A549 (cell line): ENCODE measurements at regions not wholly inside any gene's neighbourhood (a gene's known extent, or its start where the extent isn't known, plus 50 kb on each side); places are given as distances from the start of the nearest gene placed in this dataset.

ENCODE experiments used
- ATAC-seq, 2 experiments: fragments of 200-7000 bp in 1 of 2; fragments of >200 bp in 1 of 2; cut with Nextera tagmentation in 1 of 2; cut with Tn5 transposase in 1 of 2; 3 replicates each; pipeline versions ENCODE4 v1.8.0 to v1.9.1; 2018 to 2020; ENCODE audit warnings: mild to moderate bottlenecking in 1 of 2, moderate library complexity in 1 of 2
- CTCF ChIA-PET: fragments of 300-600 bp; sonication (Branson Sonifier 250); formaldehyde crosslinking; extraction: SDS; loops from one replicate; lab custom pipeline; 2021; ENCODE audit warnings: antibody characterized with exemption, inconsistent platforms; lab: Yijun Ruan, JAX
- POLR2A ChIA-PET: fragments of 350-600 bp; formaldehyde crosslinking; extraction: SDS; loops from one replicate; lab custom pipeline; 2021; ENCODE audit warnings: antibody characterized with exemption, inconsistent platforms; lab: Yijun Ruan, JAX
- DNase-seq, 2 experiments: peaks; one replicate each; pipeline versions ENCODE4 v3.0.0 to v3.0.0-alpha.2; 2011 to 2016; ENCODE audit warnings: low read depth in 1 of 2, low spot score in 1 of 2
- FAIRE-seq: peaks from 2 replicates; lab custom pipeline; 2011; peaks lifted over from hg19 to GRCh38; lab: Jason Lieb, UNC
- H3K27ac ChIP-seq, 2 experiments: fragments of >200 bp; sonication (Bioruptor Twin); formaldehyde crosslinking; 3 replicates each; pipeline ENCODE4 v1.5.1; 2016 to 2017
- H3K4me1 ChIP-seq: fragments of >200 bp; sonication (Bioruptor Twin); formaldehyde crosslinking; 3 replicates; pipeline ENCODE4 v1.6.1; 2016
- H3K4me2 ChIP-seq: fragments of >200 bp; sonication (Bioruptor Twin); formaldehyde crosslinking; 3 replicates; pipeline ENCODE4 v1.6.1; 2016
- H3K4me3 ChIP-seq: fragments of >200 bp; sonication (Bioruptor Twin); formaldehyde crosslinking; 3 replicates; pipeline ENCODE4 v1.5.1; 2016
- H3K9me3 ChIP-seq: fragments of >200 bp; sonication (Bioruptor Twin); formaldehyde crosslinking; 3 replicates; pipeline ENCODE4 v1.6.1; 2016
- ATOH8 ChIP-seq: fragments of 250-450 bp; sonication (Bioruptor Pico); IDR thresholded peaks from 2 replicates; pipeline ENCODE4 v1.5.0; 2020; ENCODE audit warnings: low read depth, mild to moderate bottlenecking, moderate library complexity
- BCL3 ChIP-seq: fragments of >200 bp; sonication (Bioruptor Twin); formaldehyde crosslinking; IDR thresholded peaks from 3 replicates; pipeline ENCODE4 v1.6.1; 2016
- BHLHE40 ChIP-seq: IDR thresholded peaks from 2 replicates; pipeline ENCODE4 v1.6.1; 2012; ENCODE audit warnings: low read depth, low read length, inconsistent platforms
- FOSL2 ChIP-seq, 2 experiments: fragments of 450-650 bp in 1 of 2; fragments of >200 bp in 1 of 2; sonication (Bioruptor Twin) in 1 of 2; formaldehyde crosslinking; IDR thresholded peaks; 2 replicates each; pipeline versions ENCODE4 v1.5.0 to v1.6.1; 2016 to 2020; ENCODE audit warnings: mild to moderate bottlenecking in 1 of 2, moderate library complexity in 1 of 2
- HOXB13 ChIP-seq: fragments of 250-450 bp; sonication (Bioruptor Pico); IDR thresholded peaks from 2 replicates; pipeline ENCODE4 v1.5.0; 2020; ENCODE audit warnings: low read depth, mild to moderate bottlenecking, moderate library complexity
- JUNB ChIP-seq: fragments of >200 bp; sonication (Bioruptor Twin); formaldehyde crosslinking; IDR thresholded peaks from 2 replicates; pipeline ENCODE4 v1.6.1; 2016
- KDM5A ChIP-seq: fragments of 200-600 bp; sonication (generic); IDR thresholded peaks from 2 replicates; pipeline ENCODE4 v1.6.1; 2016; ENCODE audit warnings: antibody characterized with exemption, mild to moderate bottlenecking
- MAFK ChIP-seq: fragments of 450-650 bp; IDR thresholded peaks from 2 replicates; pipeline ENCODE4 v1.6.1; 2014; ENCODE audit not compliant: partially characterized antibody
- MAZ ChIP-seq: fragments of 150-350 bp; IDR thresholded peaks from 2 replicates; pipeline ENCODE4 v1.6.1; 2014; ENCODE audit warnings: antibody characterized with exemption, low read depth, low read length, borderline replicate concordance
- POLR2A ChIP-seq: IDR thresholded peaks from 2 replicates; pipeline ENCODE4 v1.6.1; 2012; ENCODE audit warnings: mild to moderate bottlenecking, low read length
- RARB ChIP-seq: fragments of 250-450 bp; sonication (Bioruptor Pico); IDR thresholded peaks from 2 replicates; pipeline ENCODE4 v1.8.0; 2021; ENCODE audit warnings: mild to moderate bottlenecking, moderate library complexity
- RCOR1 ChIP-seq: fragments of 150-350 bp; IDR thresholded peaks from 2 replicates; pipeline ENCODE4 v1.6.1; 2014; ENCODE audit warnings: antibody characterized with exemption, low read length, low read depth
- TP53 ChIP-seq: fragments of 250-450 bp; sonication (Bioruptor Pico); IDR thresholded peaks from 2 replicates; pipeline ENCODE4 v1.5.0; 2021; ENCODE audit warnings: mild to moderate bottlenecking, moderate library complexity
- USF2 ChIP-seq: fragments of 450-650 bp; IDR thresholded peaks from 2 replicates; pipeline ENCODE4 v1.6.1; 2014; ENCODE audit warnings: antibody characterized with exemption
- ZC3H11A ChIP-seq: fragments of 450-650 bp; IDR thresholded peaks from 2 replicates; pipeline ENCODE4 v1.6.1; 2014; ENCODE audit warnings: antibody characterized with exemption, mild to moderate bottlenecking
- ZSCAN20 ChIP-seq: fragments of 250-450 bp; sonication (Bioruptor Pico); IDR thresholded peaks from 2 replicates; pipeline ENCODE4 v1.8.0; 2022; ENCODE audit warnings: mild to moderate bottlenecking, moderate library complexity
- whole genome bisulfite sequencing: methylation state at CpG from one replicate; pipeline ENCODE4 v1.1.6; 2017; ENCODE audit errors: missing lambda C conversion rate; 5-methylcytosine and 5-hydroxymethylcytosine counted together
- TF ChIP-seq, protein P1 (sequence below): fragments of 200-600 bp; sonication (generic); IDR thresholded peaks from 2 replicates; pipeline ENCODE4 v1.6.1; 2016; ENCODE audit warnings: antibody characterized with exemption, mild to moderate bottlenecking, moderate library complexity

GRCh38 chr6:165229216-165229615 lies 80.2 kb downstream of the C6orf118 start:
- Histone ChIP-seq H3K4me1 (no peaks in the 10 kb centered on the region), H3K9me3 (no peaks in the 10 kb centered on the region), H3K27ac (no peak overlapping the region), H3K4me2 (no peak overlapping the region), H3K4me3 (no peak overlapping the region)
- POLR2A ChIA-PET = no interaction called here
- ATAC-seq (peak in 1 of 2 experiments; percentile 33; a peak in 2 of 6 replicates), FAIRE-seq (no peak), DNase-seq (peak in 1 of 2 experiments; percentile 11)
- WGBS = 49% methylated on average over 5 of the region's 5 CpGs
- TF ChIP-seq KDM5A (no peak), TP53 (CRISPR knock-in tag) (no peak), HOXB13 (CRISPR knock-in tag) (no peak), FOSL2 (IDR thresholded peaks at IDR 0.05) (no peak), FOSL2 (CRISPR knock-in tag; IDR thresholded peaks at IDR 0.05) (no peak), USF2 (no peak), BCL3 (no peak), ZSCAN20 (no peak), ZC3H11A (no peak), POLR2A (no peak), JUNB (no peak), MAZ (no peak)
- TF ChIP-seq, protein P1, sequence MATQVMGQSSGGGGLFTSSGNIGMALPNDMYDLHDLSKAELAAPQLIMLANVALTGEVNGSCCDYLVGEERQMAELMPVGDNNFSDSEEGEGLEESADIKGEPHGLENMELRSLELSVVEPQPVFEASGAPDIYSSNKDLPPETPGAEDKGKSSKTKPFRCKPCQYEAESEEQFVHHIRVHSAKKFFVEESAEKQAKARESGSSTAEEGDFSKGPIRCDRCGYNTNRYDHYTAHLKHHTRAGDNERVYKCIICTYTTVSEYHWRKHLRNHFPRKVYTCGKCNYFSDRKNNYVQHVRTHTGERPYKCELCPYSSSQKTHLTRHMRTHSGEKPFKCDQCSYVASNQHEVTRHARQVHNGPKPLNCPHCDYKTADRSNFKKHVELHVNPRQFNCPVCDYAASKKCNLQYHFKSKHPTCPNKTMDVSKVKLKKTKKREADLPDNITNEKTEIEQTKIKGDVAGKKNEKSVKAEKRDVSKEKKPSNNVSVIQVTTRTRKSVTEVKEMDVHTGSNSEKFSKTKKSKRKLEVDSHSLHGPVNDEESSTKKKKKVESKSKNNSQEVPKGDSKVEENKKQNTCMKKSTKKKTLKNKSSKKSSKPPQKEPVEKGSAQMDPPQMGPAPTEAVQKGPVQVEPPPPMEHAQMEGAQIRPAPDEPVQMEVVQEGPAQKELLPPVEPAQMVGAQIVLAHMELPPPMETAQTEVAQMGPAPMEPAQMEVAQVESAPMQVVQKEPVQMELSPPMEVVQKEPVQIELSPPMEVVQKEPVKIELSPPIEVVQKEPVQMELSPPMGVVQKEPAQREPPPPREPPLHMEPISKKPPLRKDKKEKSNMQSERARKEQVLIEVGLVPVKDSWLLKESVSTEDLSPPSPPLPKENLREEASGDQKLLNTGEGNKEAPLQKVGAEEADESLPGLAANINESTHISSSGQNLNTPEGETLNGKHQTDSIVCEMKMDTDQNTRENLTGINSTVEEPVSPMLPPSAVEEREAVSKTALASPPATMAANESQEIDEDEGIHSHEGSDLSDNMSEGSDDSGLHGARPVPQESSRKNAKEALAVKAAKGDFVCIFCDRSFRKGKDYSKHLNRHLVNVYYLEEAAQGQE = no peak
- CTCF ChIA-PET = no interaction called here

DNA sequence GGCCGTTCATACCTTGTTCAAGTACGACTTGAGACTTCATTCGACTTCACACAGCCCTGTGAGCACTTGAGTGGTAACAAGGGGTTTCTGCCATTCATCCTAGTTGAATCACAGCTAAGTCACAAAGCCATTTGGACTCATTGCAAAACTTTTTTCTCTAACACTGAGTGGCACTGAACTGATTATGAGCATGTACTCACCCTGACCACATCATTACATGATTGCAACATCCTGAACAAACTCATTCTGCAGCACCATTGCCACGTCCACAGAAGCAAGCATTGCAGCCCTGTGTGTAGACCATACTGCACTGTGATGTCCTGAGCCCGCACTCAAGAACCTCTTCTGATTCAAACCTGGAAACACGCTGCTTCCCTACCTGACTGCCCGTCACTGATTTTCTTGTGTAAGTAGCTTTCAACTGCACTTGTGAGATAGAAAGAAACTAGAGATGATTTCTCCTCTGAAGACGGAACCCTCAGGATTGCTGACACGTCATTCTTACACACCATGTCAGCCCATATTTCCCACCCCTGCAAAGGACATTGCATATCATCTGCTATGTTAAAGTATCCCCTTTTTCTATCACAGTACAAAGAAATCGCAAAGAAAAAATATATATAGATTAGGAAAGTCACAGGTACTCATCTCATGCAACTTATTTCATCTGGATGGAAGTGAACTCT lies 81.6 kb downstream of the C6orf118 start:
- no peak for TF ChIP-seq RARB
- TF ChIP-seq BHLHE40 = no peak
- TF ChIP-seq RCOR1 = no peak
- TF ChIP-seq MAFK = peak; percentile 50
- no peak for TF ChIP-seq BCL3
- TF ChIP-seq ATOH8 (CRISPR knock-in tag) = no peak
- ChIA-PET POLR2A (no interaction called here), CTCF (no interaction called here)
- H3K27ac ChIP-seq = no peak overlapping the region
- H3K9me3 ChIP-seq = no peaks in the 10 kb centered on the region
- no peak for DNase-seq
- no peak for ATAC-seq
- FAIRE-seq = no peak
- no peaks in the 10 kb centered on the region for H3K4me1 ChIP-seq
- 20% methylated on average over 10 of the region's 10 CpGs for WGBS
- no peak overlapping the region for H3K4me3 ChIP-seq
- no peak overlapping the region for H3K4me2 ChIP-seq
